ENCODE measurements at regions not wholly inside any gene's neighbourhood (a gene's known extent, or its start where the extent isn't known, plus 50 kb on each side); places are given as distances from the start of the nearest gene placed in this dataset.

- Histone ChIP-seq H3K79me2 (ENCODE audit: control insufficient read depth, insufficient read depth, low read length) (no peaks in the 10 kb centered on the region), H3K4me1 (replicated peaks in 1 of 2; ENCODE audit: control insufficient read depth in 2 of 2, insufficient read depth in 2 of 2, low read length in 2 of 2) (no peaks in the 10 kb centered on the region), H4K20me1 (replicated peaks; ENCODE audit: control insufficient read depth, insufficient read depth, low read length) (no peaks in the 10 kb centered on the region), H3K9me1 (ENCODE audit: control insufficient read depth, insufficient read depth, low read length) (no peaks in the 10 kb centered on the region), H3K36me3 (ENCODE audit: control insufficient read depth, insufficient read depth, low read length) (no peaks in the 10 kb centered on the region), H3K4me3 (no peak overlapping the region), H3K27me3 (ENCODE audit: control insufficient read depth in 2 of 2, insufficient read depth in 2 of 2, low read length in 2 of 2) (no peaks in the 10 kb centered on the region), H3K9me3 (replicated peaks; ENCODE audit: control insufficient read depth, insufficient read depth, low read depth, low read length) (no peaks in the 10 kb centered on the region), H3K9ac (ENCODE audit: insufficient read depth in 1 of 2, low read depth in 2 of 2, low read length in 2 of 2) (no peak overlapping the region), H2AFZ (ENCODE audit: low read depth, low read length) (no peak overlapping the region), H3K4me2 (ENCODE audit: insufficient read depth, low read length) (no peak overlapping the region), H3K27ac (ENCODE audit: extremely low read depth, low read depth, low read length) (no peak overlapping the region)
- DNase-seq (ENCODE audit: extremely low read depth in 1 of 4, low spot score in 3 of 4) (no peak), ATAC-seq (no peak), FAIRE-seq (no peak)
- TF ChIP-seq TOE1 (IDR thresholded peaks at IDR 0.05; ENCODE audit: borderline replicate concordance) (no peak), TOE1 (CRISPR knock-in tag; IDR thresholded peaks at IDR 0.05; ENCODE audit: borderline replicate concordance, low read depth) (no peak), GATAD2A (IDR thresholded peaks at IDR 0.05) (no peak), ERF (CRISPR knock-in tag; IDR thresholded peaks at IDR 0.05) (no peak)
- WGBS (ENCODE audit: insufficient coverage, low coverage, missing lambda C conversion rate): 0% methylated on average over 3 of the region's 3 CpGs
- no TSS peak for BruUV-seq (replicated peaks)
- CTCF ChIA-PET (ENCODE audit: low intra/inter-chr PET ratio): no interaction called here
- in situ Hi-C loops (cut with MboI): no loop called here
- POLR2A ChIA-PET: no interaction called here
- intact Hi-C loops (cut with micrococcal nuclease): no loop called here
Measured at GRCh38 chr21:19018529-19018928, 614.9 kb upstream of the TMPRSS15 start.

- DNase-seq (ENCODE audit: extremely low read depth in 1 of 4, low spot score in 3 of 4) (no peak), ATAC-seq (no peak), FAIRE-seq (no peak)
- intact Hi-C loops (cut with micrococcal nuclease): no loop called here
- Histone ChIP-seq H3K9ac (ENCODE audit: insufficient read depth in 1 of 2, low read depth in 2 of 2, low read length in 2 of 2) (no peak overlapping the region), H3K9me3 (replicated peaks; ENCODE audit: control insufficient read depth, insufficient read depth, low read depth, low read length) (no peaks in the 10 kb centered on the region), H3K27ac (ENCODE audit: extremely low read depth, low read depth, low read length) (no peak overlapping the region), H3K4me3 (no peak overlapping the region), H2AFZ (ENCODE audit: low read depth, low read length) (no peak overlapping the region), H3K27me3 (ENCODE audit: control insufficient read depth in 2 of 2, insufficient read depth in 2 of 2, low read length in 2 of 2) (no peaks in the 10 kb centered on the region), H3K4me1 (replicated peaks in 1 of 2; ENCODE audit: control insufficient read depth in 2 of 2, insufficient read depth in 2 of 2, low read length in 2 of 2) (no peaks in the 10 kb centered on the region), H3K79me2 (ENCODE audit: control insufficient read depth, insufficient read depth, low read length) (no peaks in the 10 kb centered on the region), H3K36me3 (ENCODE audit: control insufficient read depth, insufficient read depth, low read length) (no peaks in the 10 kb centered on the region), H4K20me1 (replicated peaks; ENCODE audit: control insufficient read depth, insufficient read depth, low read length) (no peaks in the 10 kb centered on the region), H3K4me2 (ENCODE audit: insufficient read depth, low read length) (no peak overlapping the region), H3K9me1 (ENCODE audit: control insufficient read depth, insufficient read depth, low read length) (no peaks in the 10 kb centered on the region)
- ChIA-PET CTCF (ENCODE audit: low intra/inter-chr PET ratio) (no interaction called here), POLR2A (no interaction called here)
- in situ Hi-C loops (cut with MboI): no loop called here
- 0% methylated on average over 4 of the region's 4 CpGs for WGBS (ENCODE audit: insufficient coverage, low coverage, missing lambda C conversion rate)
- BruUV-seq (replicated peaks): no TSS peak
- TF ChIP-seq TAF7 (tag; IDR thresholded peaks at IDR 0.05): no peak
- TF ChIP-seq ZNF280A (IDR thresholded peaks at IDR 0.05; ENCODE audit: low read depth, partially characterized antibody): no peak
- TF ChIP-seq ZSCAN32 (CRISPR knock-in tag; IDR thresholded peaks at IDR 0.05): no peak
- TF ChIP-seq NFRKB (IDR thresholded peaks at IDR 0.05; ENCODE audit: low read depth): no peak
- TF ChIP-seq HINFP (tag; conservative IDR thresholded peaks at IDR 0.05; ENCODE audit: low read depth): no peak
- TF ChIP-seq ETV1 (tag; conservative IDR thresholded peaks at IDR 0.05; ENCODE audit: low read depth): no peak
- no peak for TF ChIP-seq NCOA6 (IDR thresholded peaks at IDR 0.05)
- no peak for TF ChIP-seq PBX2 (CRISPR knock-in tag; IDR thresholded peaks at IDR 0.05; ENCODE audit: low read depth)
- no peak for TF ChIP-seq PBX2 (tag; conservative IDR thresholded peaks at IDR 0.05; ENCODE audit: low read depth)
Measured at GRCh38 chr21:19022978-19023377, 619.4 kb upstream of the TMPRSS15 start.

Data from K562 (cell line).